GM12878 (cell line): ENCODE measurements at regions not wholly inside any gene's neighbourhood (a gene's known extent, or its start where the extent isn't known, plus 50 kb on each side); places are given as distances from the start of the nearest gene placed in this dataset.

Experiments used
- HDAC2 ChIP-seq: fragments of 200-600 bp; sonication (generic); IDR thresholded peaks from 2 replicates; pipeline ENCODE4 v1.6.1; 2017
- POLR2AphosphoS5 ChIP-seq: IDR thresholded peaks from 2 replicates; pipeline ENCODE4 v1.6.1; 2011; ENCODE audit warnings: mild to moderate bottlenecking, low read length, inconsistent platforms
- TF ChIP-seq, protein P1 (sequence below), 3 experiments: IDR thresholded peaks in 2 of 3; conservative IDR thresholded peaks in 1 of 3; 2 replicates each; pipeline ENCODE4 v1.5.1; 2011; ENCODE audit warnings: low read depth in 3 of 3, low read length in 3 of 3, mild to moderate bottlenecking in 3 of 3, control low read depth in 2 of 3, moderate library complexity in 2 of 3, inconsistent platforms in 1 of 3, mixed read lengths in 1 of 3; ENCODE audit not compliant: control insufficient read depth in 2 of 3, insufficient read depth in 1 of 3; ENCODE audit errors: extremely low read depth in 1 of 3

GRCh38 chr5:7050986-7051385, 337.8 kb downstream of the TENT4A start:
- no peak for TF ChIP-seq HDAC2
- no peak for TF ChIP-seq POLR2AphosphoS5
- TF ChIP-seq, protein P1, sequence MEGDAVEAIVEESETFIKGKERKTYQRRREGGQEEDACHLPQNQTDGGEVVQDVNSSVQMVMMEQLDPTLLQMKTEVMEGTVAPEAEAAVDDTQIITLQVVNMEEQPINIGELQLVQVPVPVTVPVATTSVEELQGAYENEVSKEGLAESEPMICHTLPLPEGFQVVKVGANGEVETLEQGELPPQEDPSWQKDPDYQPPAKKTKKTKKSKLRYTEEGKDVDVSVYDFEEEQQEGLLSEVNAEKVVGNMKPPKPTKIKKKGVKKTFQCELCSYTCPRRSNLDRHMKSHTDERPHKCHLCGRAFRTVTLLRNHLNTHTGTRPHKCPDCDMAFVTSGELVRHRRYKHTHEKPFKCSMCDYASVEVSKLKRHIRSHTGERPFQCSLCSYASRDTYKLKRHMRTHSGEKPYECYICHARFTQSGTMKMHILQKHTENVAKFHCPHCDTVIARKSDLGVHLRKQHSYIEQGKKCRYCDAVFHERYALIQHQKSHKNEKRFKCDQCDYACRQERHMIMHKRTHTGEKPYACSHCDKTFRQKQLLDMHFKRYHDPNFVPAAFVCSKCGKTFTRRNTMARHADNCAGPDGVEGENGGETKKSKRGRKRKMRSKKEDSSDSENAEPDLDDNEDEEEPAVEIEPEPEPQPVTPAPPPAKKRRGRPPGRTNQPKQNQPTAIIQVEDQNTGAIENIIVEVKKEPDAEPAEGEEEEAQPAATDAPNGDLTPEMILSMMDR (IDR thresholded peaks at IDR 0.05 in 2 of 3, conservative IDR thresholded peaks at IDR 0.05 in 1 of 3; ENCODE audit: control insufficient read depth in 2 of 3, extremely low read depth in 1 of 3, insufficient read depth in 1 of 3, low read depth in 3 of 3, low read length in 3 of 3): no peak
